NB4 (cell line): ENCODE measurements at regions not wholly inside any gene's neighbourhood (a gene's known extent, or its start where the extent isn't known, plus 50 kb on each side); places are given as distances from the start of the nearest gene placed in this dataset.

Experiments
- MYC ChIP-seq: IDR thresholded peaks from 2 replicates; pipeline ENCODE4 v1.6.1; 2011; ENCODE audit warnings: low read depth, low read length
- POLR2A ChIP-seq: IDR thresholded peaks from 2 replicates; pipeline ENCODE4 v1.6.1; 2011; ENCODE audit warnings: mild to moderate bottlenecking; ENCODE audit not compliant: insufficient read length; ENCODE audit errors: extremely low read depth
- TF ChIP-seq, protein P1 (sequence below): IDR thresholded peaks from one replicate; pipeline ENCODE4 v1.5.1; 2012; ENCODE audit warnings: low read depth, low read length
- TF ChIP-seq, protein P2 (sequence below): IDR thresholded peaks from 2 replicates; pipeline ENCODE4 v1.6.1; 2011; ENCODE audit warnings: low read depth, low read length

DNA sequence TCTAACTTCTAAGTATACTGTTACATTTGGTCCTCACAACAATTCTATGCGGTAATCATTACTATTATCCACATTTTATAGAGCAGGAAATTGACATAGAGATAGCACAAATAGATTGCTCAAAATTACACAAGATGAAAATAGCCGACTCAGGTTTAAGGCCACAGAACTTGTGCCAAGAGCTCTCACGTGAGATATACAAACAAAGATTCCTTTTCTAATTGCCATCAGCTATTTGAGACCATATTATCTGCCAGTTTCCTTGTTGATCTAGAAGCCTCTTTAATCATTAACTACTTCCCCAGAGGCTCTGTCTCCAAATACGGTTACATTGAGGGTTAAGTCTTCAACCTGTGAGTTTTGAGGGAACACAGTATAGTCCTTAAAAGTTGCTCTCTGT lies 61.0 kb upstream of the GLYATL1B start:
- TF ChIP-seq, protein P1, sequence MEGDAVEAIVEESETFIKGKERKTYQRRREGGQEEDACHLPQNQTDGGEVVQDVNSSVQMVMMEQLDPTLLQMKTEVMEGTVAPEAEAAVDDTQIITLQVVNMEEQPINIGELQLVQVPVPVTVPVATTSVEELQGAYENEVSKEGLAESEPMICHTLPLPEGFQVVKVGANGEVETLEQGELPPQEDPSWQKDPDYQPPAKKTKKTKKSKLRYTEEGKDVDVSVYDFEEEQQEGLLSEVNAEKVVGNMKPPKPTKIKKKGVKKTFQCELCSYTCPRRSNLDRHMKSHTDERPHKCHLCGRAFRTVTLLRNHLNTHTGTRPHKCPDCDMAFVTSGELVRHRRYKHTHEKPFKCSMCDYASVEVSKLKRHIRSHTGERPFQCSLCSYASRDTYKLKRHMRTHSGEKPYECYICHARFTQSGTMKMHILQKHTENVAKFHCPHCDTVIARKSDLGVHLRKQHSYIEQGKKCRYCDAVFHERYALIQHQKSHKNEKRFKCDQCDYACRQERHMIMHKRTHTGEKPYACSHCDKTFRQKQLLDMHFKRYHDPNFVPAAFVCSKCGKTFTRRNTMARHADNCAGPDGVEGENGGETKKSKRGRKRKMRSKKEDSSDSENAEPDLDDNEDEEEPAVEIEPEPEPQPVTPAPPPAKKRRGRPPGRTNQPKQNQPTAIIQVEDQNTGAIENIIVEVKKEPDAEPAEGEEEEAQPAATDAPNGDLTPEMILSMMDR = no peak
- TF ChIP-seq POLR2A = no peak
- TF ChIP-seq, protein P2, sequence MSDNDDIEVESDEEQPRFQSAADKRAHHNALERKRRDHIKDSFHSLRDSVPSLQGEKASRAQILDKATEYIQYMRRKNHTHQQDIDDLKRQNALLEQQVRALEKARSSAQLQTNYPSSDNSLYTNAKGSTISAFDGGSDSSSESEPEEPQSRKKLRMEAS = no peak
- no peak for TF ChIP-seq MYC
